HG03097 (cell line): ENCODE measurements at regions not wholly inside any gene's neighbourhood (a gene's known extent, or its start where the extent isn't known, plus 50 kb on each side); places are given as distances from the start of the nearest gene placed in this dataset.
A peak's percentile ranks its signal among the peaks of the same experiment; 100 is the strongest.

Experiments used
- ATAC-seq: cut with Tn5 transposase; IDR thresholded peaks from one replicate; pipeline ENCODE4 v1.9.1; 2021; ENCODE audit not compliant: unreplicated experiment, low FRiP score

DNA sequence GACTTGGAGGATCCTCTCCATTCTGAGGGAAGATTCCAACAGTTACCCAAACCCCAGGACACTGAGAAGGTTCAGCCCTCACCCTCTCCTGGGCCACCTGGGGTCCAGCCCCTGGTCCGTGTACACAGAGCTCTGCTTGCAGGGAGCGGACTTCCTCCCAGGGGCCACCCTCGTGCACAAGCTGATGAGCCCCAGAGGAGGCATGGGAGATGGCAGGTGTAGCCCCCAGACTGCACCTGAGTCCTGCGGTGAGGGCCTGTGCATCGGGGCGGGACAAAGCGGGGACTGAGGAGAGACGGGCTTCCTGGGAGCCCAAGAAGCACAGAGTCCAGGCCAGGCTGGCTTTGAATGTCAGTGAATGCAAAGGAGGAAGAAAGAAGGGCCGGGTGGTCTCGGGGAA lies 1374.9 kb downstream of the BRD1 start:
- ATAC-seq, result no peak

DNA sequence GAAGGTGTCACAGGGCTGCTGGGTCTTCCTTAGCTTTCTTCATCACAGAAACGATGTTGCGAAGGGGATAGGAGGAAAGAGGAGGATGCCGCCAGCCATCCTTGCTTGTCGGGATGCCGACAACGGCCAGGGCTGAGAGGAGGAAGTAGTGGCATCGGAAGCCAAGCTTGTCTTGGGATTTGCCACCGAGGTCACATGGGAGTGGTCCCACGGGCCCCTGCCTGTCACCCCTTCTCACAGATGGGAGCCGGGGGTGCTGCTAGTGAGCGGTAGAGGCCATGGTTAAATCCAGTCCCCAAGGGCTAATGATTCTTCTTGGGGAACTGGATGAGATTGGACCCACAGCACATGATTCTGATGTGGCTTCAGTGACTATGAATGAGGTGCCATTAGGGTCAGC lies 1375.8 kb downstream of the BRD1 start:
- no peak for ATAC-seq

DNA sequence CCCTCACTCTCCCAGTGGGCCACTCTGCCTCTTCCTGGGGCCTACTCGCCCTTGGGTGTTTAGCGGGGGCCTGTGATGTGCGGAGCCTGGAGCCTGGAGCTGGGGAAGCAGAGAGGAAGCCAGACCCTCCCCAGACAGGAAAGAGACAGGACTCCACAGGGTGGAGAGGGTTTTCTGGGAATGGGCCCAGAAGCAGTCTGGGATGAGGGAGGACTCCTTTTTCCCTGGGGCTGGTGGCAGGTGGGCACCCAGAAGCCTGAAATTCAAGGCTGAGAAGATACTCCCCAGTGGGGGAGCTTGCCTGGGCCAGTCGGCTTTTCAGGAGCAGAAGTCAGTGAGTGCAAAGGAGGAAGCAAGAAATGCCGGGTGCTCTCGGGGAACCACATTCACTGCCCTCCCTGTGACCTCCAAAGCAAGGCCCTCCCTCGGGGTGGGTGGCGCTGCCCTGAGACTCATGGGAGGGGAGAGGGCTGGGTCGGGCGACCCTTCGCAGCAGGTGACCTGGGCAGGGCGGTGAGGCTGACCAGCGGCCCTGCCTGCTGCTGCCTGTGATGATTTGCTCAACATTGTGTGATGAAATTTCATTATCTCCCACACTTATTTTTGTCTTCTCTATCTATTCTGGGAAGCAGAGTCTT lies 1377.4 kb downstream of the BRD1 start:
- ATAC-seq, result no peak

DNA sequence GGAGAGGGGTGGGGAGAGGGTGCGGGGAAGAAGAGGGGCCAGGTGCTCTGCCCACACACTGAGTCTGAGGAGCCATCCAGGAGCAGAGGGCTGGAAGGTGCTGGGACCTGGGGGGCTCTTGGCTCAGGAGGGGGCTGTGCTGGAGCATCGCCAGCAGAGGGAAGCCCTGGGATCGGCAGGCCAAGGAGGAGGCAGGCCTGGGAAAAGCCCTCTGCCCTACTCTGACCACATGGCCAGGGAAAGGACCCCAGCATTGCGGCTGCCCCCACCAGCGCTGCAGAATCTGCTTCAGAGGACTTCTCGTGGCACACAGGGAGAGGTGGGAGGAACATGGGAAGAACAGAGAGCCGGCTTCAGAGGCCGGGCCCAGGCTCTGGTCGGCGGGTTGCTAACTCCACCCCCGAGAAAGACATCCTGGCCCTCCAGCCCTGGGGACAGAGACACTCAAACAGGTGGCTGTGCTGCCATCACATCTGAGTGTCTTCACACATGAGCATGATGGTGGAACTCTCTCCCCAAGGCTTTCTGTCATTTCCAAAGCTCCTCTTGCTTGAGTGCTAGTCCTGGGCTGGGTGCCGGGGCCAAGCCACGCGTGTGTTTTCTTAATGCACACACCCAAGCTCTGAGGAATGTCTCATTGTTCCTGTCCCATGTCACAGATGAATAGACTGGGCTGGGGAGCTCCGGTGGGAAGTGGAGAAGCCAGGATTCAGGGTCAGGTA lies 1378.0 kb downstream of the BRD1 start:
- ATAC-seq, result no peak

DNA sequence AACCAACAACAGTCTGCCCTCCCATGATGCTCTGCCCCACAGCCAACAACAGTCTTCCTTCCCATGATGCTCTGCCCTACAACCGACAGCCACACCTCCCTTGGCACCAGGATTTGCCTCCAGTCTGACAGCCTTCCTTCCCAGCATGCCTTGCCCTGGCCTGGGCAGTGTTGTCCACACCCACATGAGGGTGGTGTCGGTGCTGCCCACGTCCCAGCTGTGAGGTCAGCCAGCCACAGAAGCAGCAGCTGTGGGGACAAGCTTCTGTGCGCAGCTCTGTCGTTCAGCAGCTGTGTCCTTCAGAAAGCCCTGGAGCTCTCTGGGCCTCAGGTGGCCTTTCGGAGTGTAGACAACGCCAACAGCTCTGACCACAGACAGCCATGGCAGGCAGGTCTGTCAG lies 1378.9 kb downstream of the BRD1 start:
- ATAC-seq, result no peak

DNA sequence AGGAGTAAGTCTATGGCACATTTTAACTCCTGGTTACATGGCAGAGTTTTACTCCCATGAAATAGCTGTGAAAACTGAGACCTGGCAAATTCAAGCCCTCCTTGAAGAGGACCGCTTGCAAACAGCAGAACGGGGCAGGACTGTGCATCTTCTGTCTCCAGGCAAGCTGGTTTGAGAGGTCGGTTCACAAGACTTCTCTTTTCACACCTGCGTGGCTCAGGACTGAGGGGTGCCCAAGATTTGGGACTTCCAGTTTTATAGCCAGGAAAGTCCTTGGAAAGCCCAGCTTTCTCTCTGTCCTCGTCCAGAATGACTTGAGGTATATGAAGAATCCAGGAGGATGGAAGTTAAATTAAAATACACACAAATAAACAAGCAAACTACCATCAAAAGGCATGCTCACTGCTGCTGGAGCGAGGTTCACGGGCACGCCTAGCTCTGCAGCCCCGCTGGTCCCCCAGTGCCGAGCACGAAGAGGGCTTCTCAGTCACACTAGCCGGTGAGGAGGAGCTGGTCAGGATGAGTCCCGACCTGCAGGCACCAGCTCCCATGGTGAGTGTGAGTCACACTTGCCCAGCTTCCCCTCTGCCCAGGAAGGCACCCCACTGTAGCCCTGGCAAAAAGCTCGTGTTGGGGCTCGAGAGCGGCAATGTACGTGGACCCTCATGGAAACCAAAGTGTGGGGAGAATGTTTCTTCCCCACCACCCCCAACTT lies 1382.4 kb downstream of the BRD1 start:
- ATAC-seq, result no peak

DNA sequence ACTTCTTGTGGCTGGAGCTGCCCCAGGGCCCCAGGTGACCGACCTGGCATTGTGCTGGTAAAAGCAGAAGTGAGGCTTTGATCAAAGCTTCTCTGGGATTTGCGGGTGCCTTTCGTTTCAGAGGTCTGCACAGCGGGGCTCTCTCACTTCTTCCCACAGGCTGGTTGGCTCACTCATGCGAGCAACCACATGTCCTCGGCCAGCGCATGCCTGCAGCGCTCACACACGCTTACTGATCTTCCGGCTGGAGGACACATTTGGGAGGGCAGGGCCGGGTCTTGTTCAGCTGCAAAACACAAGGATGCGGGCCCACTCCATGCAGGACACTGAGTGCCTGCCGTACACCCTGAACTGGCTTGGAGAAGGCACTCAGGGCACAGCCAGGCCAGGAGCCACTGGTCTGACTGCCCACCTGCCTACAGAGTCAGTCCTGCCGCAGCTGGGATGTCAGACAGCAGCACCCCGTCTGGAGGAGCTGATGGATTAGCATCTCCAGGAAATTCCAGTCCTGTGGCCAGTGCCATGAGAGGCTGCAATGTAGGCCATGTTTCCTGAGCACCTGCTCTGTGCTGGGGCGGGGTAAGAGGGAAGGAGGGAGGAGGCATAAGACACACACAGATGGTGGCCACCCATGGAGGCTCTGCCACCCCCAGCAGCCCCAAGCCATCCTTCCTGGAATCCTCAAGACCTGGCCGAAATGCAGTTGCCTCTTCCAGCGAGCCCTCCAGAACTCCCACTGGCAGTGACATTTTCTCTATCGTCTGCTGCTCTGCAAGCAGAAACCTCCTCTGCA lies 1383.2 kb downstream of the BRD1 start:
- ATAC-seq, result peak; percentile 84

DNA sequence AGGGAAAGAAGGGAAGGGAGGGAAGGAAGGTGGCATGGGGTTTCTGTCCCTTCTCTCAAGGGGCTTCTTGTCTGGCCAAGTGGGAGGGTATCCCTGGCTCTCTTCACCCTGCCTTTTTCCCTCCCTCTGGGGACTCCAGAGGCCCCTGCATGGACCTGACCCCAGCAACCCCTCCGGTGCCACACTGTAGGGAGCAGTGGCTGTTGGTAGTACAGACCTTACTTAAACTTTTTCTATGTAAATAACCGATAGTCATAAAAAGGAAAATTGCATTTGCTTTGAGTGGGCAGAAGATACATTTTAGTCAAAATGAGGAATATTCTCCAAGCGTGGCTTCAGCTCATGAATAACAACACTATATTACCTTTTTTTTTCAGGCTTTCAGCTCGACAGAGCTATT lies 1384.0 kb downstream of the BRD1 start:
- no peak for ATAC-seq

DNA sequence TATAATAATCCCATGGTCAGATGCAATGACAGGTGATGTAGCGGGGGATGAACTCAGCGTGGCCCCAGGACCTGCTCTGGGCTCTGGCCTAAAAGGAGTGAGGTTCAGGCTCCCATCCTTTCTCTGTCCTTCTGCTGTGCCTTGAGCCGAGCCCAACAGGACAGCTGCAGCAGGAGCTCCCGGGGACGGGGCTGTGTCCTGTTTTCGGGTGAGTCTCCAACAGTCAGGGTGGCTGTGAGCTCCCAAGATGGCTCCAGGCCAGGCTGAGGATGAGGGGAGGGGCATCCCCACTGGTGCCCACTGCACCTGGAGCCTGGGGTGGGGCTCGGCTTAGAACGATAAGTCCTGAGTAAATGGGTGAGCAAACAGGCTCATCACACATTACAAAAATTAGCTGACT lies 1385.0 kb downstream of the BRD1 start:
- no peak for ATAC-seq

DNA sequence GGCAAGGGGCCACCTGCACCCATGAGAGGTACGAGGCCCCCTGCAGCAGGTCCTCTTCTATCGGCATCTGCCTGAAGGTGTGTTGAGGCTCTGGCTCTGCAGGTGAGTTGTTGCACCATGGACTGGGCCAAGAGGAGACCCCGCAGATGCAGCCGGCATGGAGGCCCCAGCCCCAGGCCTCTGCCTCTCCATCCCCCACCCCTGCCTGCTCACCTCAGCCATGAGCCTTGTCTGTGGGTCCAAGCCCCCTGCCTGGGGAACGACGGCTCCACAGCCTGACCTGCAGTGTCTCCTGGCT lies 1386.2 kb downstream of the BRD1 start:
- ATAC-seq, result no peak

DNA sequence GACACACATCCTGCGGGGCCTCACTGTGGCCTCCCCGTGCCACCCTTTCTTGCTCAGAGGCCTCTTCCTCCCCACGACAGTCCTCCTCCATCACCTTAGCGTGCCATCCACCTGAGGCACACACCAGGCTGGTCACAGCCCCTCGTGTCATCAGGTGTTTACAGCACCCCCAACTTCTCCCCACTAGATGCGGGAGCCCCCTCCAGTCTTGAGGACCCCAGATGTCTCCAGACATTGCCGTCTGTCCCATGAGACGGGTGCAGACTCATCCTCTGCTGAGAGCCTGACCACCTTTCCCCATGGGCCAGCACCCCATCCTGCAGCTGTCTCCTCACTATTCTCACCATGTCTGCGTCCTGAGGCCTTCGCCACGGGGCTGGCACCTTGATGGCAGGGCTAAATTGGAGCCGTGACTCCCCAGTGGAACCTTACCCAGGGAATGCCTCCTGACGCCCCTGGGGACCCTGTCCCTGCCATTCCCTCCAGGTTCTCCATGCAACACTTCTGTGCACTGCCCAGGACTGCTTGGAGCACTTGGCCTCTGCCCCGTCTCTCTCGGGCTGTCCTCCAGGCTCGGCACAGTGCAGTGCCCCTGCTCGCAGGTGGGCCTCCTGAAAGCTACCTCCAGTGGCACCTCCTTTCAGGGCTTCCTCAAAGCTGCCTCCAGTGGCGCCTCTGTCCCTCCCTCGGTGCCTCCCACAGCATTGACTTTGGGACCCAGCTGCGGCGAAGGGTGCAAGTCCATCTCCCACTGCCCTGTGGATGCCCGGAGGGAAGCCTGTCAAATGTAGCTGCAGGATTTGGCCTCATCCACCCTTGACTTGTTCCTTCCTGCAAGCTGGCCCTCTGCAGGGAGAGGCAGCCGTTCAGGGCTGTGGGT lies 1386.8 kb downstream of the BRD1 start:
- ATAC-seq, result no peak

DNA sequence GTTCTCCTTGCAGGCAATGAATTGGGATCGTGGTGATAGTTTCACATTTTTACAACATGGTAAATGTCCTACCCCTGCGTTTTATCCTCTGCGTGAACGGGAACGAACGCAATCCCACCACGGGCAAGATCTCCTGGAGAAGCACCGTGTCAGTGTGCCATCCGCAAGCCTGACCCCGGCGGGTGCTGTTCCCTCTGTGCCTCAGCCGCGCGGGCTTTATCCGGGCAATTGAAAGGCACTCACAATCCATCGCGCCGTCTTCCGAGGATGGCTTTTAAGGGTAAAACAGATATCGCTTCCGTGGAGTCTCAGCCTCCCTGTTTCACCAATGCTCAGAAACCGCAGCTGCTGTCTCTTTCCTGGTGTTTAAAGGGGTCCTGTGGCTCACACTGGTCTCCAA lies 1387.5 kb downstream of the BRD1 start:
- ATAC-seq, result no peak

DNA sequence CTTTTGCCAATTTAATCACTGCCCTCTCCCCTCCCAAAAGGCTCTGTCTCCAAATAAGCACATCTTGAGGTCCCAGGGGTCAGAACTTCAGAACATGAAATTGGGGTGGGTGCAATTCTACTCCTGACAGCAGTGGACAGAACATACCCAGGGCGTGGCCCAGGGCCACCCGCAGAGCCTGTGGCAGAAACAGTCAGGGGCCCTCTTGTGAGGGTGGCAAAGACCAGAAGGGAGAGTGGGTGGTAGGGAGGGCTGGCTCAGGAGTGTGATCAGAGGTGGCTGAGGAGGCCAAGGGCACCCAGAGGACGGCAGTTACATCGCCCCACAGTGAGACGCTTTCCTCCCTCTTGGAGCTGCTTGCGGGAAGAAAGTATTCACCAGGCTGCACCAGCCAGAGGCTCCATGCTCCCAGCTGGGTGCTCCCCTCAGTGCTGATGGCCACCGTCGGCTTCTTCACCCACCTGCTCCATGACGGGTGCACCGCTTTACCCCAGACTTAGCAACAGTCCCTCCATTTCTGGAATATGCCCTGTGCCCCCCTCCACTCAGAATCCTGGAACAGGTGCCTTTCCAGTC lies 1388.0 kb downstream of the BRD1 start:
- no peak for ATAC-seq

DNA sequence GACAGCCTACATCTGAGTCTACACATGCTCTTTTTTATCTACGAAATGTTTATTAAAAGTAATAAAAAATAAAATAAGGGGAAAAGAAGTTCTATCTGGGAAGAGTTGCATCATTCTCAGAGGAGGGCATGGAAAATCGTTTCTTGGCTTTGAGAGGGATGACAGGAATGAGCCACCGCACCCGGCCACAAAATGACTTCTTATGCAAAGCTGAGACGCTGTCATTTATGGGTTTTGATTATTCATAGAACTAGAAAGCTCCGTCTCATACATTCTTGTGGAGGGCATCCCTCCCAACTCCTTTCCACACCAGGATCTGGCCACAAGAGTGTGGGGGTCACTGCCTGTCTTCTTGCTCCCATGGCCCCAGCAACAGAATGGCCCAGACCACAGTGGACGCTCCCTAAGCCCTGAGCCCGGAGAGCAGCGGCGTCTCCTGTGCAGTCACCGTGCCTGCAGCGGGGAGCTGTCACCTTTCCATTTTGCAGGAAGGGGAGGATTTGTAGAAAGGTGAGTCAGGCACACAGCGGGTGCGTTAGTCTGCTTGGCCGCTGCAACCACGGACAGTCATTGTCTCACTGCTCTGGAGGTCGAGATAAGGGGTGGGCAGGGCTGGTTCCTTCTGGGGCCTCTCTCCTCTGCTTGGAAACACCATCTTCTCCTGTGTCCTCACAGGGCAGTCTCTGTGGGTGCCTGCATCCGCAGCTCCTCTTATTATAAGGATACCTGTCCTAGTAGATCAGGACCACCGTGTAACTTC lies 1388.7 kb downstream of the BRD1 start:
- no peak for ATAC-seq

DNA sequence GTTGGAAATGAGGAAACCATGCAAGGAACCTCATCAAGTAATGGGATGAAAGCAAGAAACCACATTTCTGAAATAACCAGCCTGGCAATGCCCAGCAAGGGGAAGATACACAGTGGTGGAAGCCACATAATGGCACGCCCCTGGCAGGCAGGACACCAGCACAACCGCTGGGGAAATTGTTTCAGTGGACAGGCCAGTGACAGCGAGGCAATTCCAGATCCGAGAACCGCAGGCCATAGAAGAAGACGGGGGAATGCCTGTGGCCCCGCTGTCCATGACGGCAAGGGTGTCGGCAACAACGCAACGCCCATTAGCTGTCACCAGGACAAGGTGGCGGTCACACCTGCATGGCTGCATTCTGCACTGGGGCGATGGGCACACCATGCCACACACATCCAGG lies 1389.6 kb downstream of the BRD1 start:
- no peak for ATAC-seq

DNA sequence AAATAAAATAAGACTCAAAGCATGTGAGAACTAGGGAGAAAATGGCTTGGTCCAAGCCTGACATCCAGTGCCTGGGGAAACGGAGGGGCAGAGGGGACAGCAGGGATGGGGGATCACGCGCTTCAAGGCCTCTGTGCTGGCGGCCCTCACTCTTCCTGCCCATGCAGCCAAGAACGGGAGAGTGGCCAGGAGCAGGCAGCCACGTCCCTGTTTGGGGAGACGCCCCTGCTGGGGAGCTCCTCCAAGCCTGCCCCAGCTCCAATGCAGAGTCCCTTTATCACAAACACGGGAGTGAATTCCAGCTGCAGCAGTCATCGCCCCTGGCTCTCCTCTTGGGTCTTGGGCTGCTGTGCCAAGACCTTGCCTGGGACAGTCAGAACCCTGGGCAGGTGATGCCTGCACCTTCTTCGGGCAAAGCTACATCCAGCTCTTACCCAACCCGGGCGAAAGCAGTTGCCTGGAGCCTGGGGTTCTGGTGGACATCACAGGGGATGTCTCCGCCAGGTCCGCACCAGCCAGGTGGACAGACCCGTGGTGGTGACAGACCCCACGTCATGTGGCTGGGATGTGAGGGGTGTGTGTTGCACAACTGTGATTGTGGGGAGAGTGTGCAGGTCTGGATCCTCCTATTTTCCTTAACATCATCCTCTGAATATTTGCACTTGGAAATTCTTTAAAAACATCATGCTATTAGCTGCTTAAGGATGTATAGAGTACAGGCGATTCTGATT lies 1391.3 kb downstream of the BRD1 start:
- ATAC-seq, result no peak

DNA sequence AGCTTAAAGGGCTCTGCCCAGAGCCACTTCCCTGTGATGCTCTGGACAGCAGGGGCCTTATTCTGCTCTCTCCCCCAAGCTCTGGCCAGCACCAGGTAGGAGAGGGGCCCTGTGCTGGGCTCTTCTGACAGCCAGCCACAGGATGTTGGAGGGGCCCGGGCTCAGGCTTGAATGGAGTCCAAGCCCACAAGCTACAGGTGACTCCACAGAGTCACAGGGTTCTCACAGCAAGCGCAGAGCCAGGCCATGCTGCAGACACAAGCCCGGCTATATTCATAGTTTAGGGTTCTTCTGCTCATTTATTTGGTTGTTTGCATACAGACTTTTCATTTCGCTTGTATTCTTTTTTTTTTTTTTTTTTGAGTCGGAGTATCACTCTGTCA lies 1392.8 kb downstream of the BRD1 start:
- ATAC-seq, result no peak

DNA sequence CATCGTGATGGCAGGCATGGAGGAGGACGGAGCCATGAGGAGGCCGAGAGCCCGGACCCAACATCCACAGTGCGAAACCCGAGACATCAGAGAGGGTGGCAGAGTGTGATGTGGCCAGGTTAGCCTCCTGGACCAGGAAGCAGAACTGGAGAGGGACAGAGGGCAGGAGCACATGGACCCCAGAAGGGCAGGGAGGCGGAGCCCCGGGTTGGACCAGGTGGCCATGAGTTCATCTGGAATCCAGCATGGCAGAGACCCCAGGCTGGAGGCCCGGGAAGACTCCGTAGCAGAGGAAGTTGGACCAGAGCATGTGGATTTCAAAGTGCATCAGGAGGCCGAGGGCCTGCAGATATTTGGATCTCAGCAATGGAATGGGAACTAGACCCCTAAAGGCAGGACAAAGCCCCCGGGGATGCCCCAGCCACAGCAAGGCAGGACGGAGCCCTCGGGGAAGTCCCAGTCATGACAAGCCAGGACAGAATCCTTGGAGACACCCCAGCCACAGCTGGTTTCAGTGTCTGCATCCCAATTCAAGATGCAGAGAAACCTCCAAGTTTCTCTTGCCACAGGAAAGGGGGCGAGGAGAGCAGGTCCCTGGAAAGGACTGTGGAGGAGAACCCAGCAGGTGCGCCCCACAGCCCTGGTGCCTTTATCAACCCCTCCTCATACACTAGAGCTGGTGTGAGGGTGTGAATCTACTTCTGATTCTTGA lies 1393.4 kb downstream of the BRD1 start:
- ATAC-seq, result no peak
